DOHH2 (cell line): ENCODE measurements at regions not wholly inside any gene's neighbourhood (a gene's known extent, or its start where the extent isn't known, plus 50 kb on each side); places are given as distances from the start of the nearest gene placed in this dataset.

Source experiments
- H3F3A ChIP-seq: fragments of 200-600 bp; sonication (generic), shearing (Covaris generic); 2 replicates; pipeline ENCODE4 v1.6.0; 2016; ENCODE audit warnings: antibody characterized with exemption, mild to moderate bottlenecking; ENCODE audit not compliant: control insufficient read depth, insufficient read depth
- H3K27ac ChIP-seq: fragments of 200-600 bp; sonication (generic); 2 replicates; pipeline ENCODE4 v1.5.1; 2014; ENCODE audit warnings: low read depth, mild to moderate bottlenecking, low read length, moderate library complexity
- H3K27me3 ChIP-seq: fragments of 200-600 bp; sonication (generic); 2 replicates; pipeline ENCODE4 v1.6.1; 2014; ENCODE audit warnings: mild to moderate bottlenecking, low read length, mixed read lengths; ENCODE audit not compliant: control insufficient read depth
- H3K36me3 ChIP-seq: fragments of 200-600 bp; sonication (generic); 2 replicates; pipeline ENCODE4 v1.6.1; 2014; ENCODE audit warnings: mild to moderate bottlenecking, low read length, moderate library complexity, mixed read lengths; ENCODE audit not compliant: control insufficient read depth
- H3K4me1 ChIP-seq: fragments of 200-600 bp; sonication (generic); 2 replicates; pipeline ENCODE4 v1.6.1; 2014; ENCODE audit warnings: mild to moderate bottlenecking, low read length, mixed read lengths; ENCODE audit not compliant: control insufficient read depth
- H3K4me2 ChIP-seq: fragments of 200-600 bp; sonication (generic); 2 replicates; pipeline ENCODE4 v1.6.0; 2014; ENCODE audit warnings: mild to moderate bottlenecking, low read length, moderate library complexity
- H3K4me3 ChIP-seq: fragments of 200-600 bp; sonication (generic); 2 replicates; pipeline ENCODE4 v1.5.1; 2014; ENCODE audit warnings: mild to moderate bottlenecking, low read length, mixed read lengths
- H3K79me2 ChIP-seq: fragments of 200-600 bp; sonication (generic); 2 replicates; pipeline ENCODE4 v1.6.1; 2014; ENCODE audit warnings: mild to moderate bottlenecking, low read length, mixed read lengths; ENCODE audit not compliant: control insufficient read depth
- H3K9me2 ChIP-seq: fragments of 200-600 bp; sonication (generic); replicated peaks from 2 replicates; pipeline ENCODE4 v1.6.1; 2014; ENCODE audit warnings: mild to moderate bottlenecking, low read length, mixed read lengths; ENCODE audit not compliant: control insufficient read depth
- H3K9me3 ChIP-seq: fragments of 200-600 bp; sonication (generic); 2 replicates; pipeline ENCODE4 v1.6.1; 2014; ENCODE audit warnings: antibody characterized with exemption, low read length, mixed read lengths; ENCODE audit not compliant: control insufficient read depth, insufficient read depth
- H4K20me1 ChIP-seq: fragments of 200-600 bp; sonication (generic); 2 replicates; pipeline ENCODE4 v1.6.0; 2014; ENCODE audit warnings: low read depth, mild to moderate bottlenecking, antibody characterized with exemption, low read length, moderate library complexity; ENCODE audit not compliant: control insufficient read depth, insufficient read depth
- CTCF ChIP-seq: fragments of 200-600 bp; sonication (generic); IDR thresholded peaks from one replicate; pipeline ENCODE4 v1.5.1; 2014; ENCODE audit warnings: antibody characterized with exemption, mild to moderate bottlenecking, low read depth, low read length; ENCODE audit not compliant: poor library complexity, severe bottlenecking
- EZH2phosphoT487 ChIP-seq: fragments of 200-600 bp; sonication (generic); IDR thresholded peaks from 2 replicates; pipeline ENCODE4 v1.6.1; 2017; ENCODE audit warnings: borderline replicate concordance, mild to moderate bottlenecking, antibody characterized with exemption, low read length, moderate library complexity, mixed read lengths

DNA sequence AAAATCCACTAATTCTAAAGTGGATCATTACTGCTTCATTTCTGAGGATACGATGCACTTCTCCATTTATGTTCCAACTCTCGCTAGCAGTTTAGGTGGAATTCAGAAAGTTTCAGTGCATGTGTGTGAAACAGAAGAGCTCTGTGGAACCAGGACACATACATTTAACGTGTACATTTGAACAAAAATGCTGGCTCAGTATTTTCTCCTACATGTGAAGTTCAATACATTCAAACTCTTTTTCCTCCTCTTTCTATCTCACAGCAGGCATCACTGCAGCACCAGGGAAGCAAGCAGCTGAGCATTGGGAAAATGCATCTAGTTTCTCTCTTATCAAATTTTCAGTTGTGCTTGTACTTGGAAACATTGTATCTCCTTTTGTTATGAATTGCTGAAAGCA is 169.4 kb upstream of the CNTN1 start:
- no peaks in the 10 kb centered on the region for H3K4me1 ChIP-seq
- no peak overlapping the region for H3K4me2 ChIP-seq
- H3K4me3 ChIP-seq: no peak overlapping the region
- no peaks in the 10 kb centered on the region for H3F3A ChIP-seq
- H3K9me3 ChIP-seq: no peaks in the 10 kb centered on the region
- no peaks in the 10 kb centered on the region for H3K9me2 ChIP-seq
- H4K20me1 ChIP-seq: no peaks in the 10 kb centered on the region
- TF ChIP-seq CTCF: no peak
- no peak for TF ChIP-seq EZH2phosphoT487
- H3K27me3 ChIP-seq: no peaks in the 10 kb centered on the region
- no peak overlapping the region for H3K27ac ChIP-seq
- no peaks in the 10 kb centered on the region for H3K79me2 ChIP-seq
- no peaks in the 10 kb centered on the region for H3K36me3 ChIP-seq

- H3K27ac ChIP-seq: no peak overlapping the region
- no peaks in the 10 kb centered on the region for H3F3A ChIP-seq
- TF ChIP-seq EZH2phosphoT487: no peak
- no peak for TF ChIP-seq CTCF
- no peaks in the 10 kb centered on the region for H4K20me1 ChIP-seq
- no peaks in the 10 kb centered on the region for H3K36me3 ChIP-seq
- no peaks in the 10 kb centered on the region for H3K9me3 ChIP-seq
- H3K27me3 ChIP-seq: no peaks in the 10 kb centered on the region
- no peaks in the 10 kb centered on the region for H3K79me2 ChIP-seq
- H3K4me2 ChIP-seq: no peak overlapping the region
- H3K4me3 ChIP-seq: no peak overlapping the region
- no peaks in the 10 kb centered on the region for H3K9me2 ChIP-seq
- H3K4me1 ChIP-seq: no peaks in the 10 kb centered on the region
These were observed 167.2 kb upstream of the CNTN1 start for GRCh38 chr12:40525054-40525453.

GRCh38 chr12:40534828-40535227 is 157.4 kb upstream of the CNTN1 start:
- H3K4me2 ChIP-seq: no peak overlapping the region
- H4K20me1 ChIP-seq: no peaks in the 10 kb centered on the region
- no peaks in the 10 kb centered on the region; the same call in 1 of the 2 replicates for H3K9me2 ChIP-seq
- H3K9me3 ChIP-seq: no peaks in the 10 kb centered on the region
- H3K4me1 ChIP-seq: no peaks in the 10 kb centered on the region
- no peaks in the 10 kb centered on the region for H3K36me3 ChIP-seq
- no peak overlapping the region for H3K27ac ChIP-seq
- H3F3A ChIP-seq: no peaks in the 10 kb centered on the region
- no peaks in the 10 kb centered on the region for H3K27me3 ChIP-seq
- no peak overlapping the region for H3K4me3 ChIP-seq
- H3K79me2 ChIP-seq: no peaks in the 10 kb centered on the region
- no peak for TF ChIP-seq CTCF
- TF ChIP-seq EZH2phosphoT487: no peak

GRCh38 chr12:40551466-40551865 is 140.8 kb upstream of the CNTN1 start:
- H3K27ac ChIP-seq: no peak overlapping the region
- H3K79me2 ChIP-seq: no peaks in the 10 kb centered on the region
- H3K4me3 ChIP-seq: no peak overlapping the region
- TF ChIP-seq CTCF (no peak), EZH2phosphoT487 (no peak)
- H3K4me2 ChIP-seq: no peak overlapping the region
- no peaks in the 10 kb centered on the region for H3K4me1 ChIP-seq
- H3K36me3 ChIP-seq: no peaks in the 10 kb centered on the region
- H3K9me2 ChIP-seq: no peaks in the 10 kb centered on the region
- H3K9me3 ChIP-seq: no peaks in the 10 kb centered on the region
- H3K27me3 ChIP-seq: no peaks in the 10 kb centered on the region
- no peaks in the 10 kb centered on the region for H4K20me1 ChIP-seq
- H3F3A ChIP-seq: no peaks in the 10 kb centered on the region
